ENCODE measurements at regions not wholly inside any gene's neighbourhood (a gene's known extent, or its start where the extent isn't known, plus 50 kb on each side); places are given as distances from the start of the nearest gene placed in this dataset.

GRCh38 chr11:115652094-115652493 is 147.9 kb upstream of the CADM1 start:
- TF ChIP-seq PATZ1 (CRISPR knock-in tag; IDR thresholded peaks at IDR 0.05; ENCODE audit: borderline replicate concordance): no peak
- no peak for TF ChIP-seq ZNF565 (CRISPR knock-in tag; conservative IDR thresholded peaks at IDR 0.05; ENCODE audit: low read depth)
- TF ChIP-seq ZNF70 (CRISPR knock-in tag; IDR thresholded peaks at IDR 0.05): no peak
- TF ChIP-seq CREB5 (CRISPR knock-in tag; IDR thresholded peaks at IDR 0.05; ENCODE audit: low read depth): no peak
- no peak for TF ChIP-seq BACH2 (CRISPR knock-in tag; IDR thresholded peaks at IDR 0.05; ENCODE audit: borderline replicate concordance)
- no peak for TF ChIP-seq TCF4 (CRISPR knock-in tag; IDR thresholded peaks at IDR 0.05; ENCODE audit: borderline replicate concordance)
- no peak for TF ChIP-seq ESRRG (CRISPR knock-in tag; IDR thresholded peaks at IDR 0.05)
- TF ChIP-seq ZC3H10 (CRISPR knock-in tag; IDR thresholded peaks at IDR 0.05): no peak
- TF ChIP-seq RARB (CRISPR knock-in tag; IDR thresholded peaks at IDR 0.05): no peak
- TF ChIP-seq POU6F1 (CRISPR knock-in tag; IDR thresholded peaks at IDR 0.05; ENCODE audit: borderline replicate concordance, low read depth): no peak
- no peak for TF ChIP-seq OSR1 (CRISPR knock-in tag; IDR thresholded peaks at IDR 0.05)
- TF ChIP-seq ARNTL (CRISPR knock-in tag; IDR thresholded peaks at IDR 0.05; ENCODE audit: borderline replicate concordance, low read depth): no peak
- no peak for TF ChIP-seq ZNF8 (CRISPR knock-in tag; IDR thresholded peaks at IDR 0.05)
- TF ChIP-seq TOX (CRISPR knock-in tag; IDR thresholded peaks at IDR 0.05; ENCODE audit: borderline replicate concordance): no peak
- TF ChIP-seq PPARA (CRISPR knock-in tag; IDR thresholded peaks at IDR 0.05; ENCODE audit: borderline replicate concordance): no peak
- no peak for TF ChIP-seq ZFP30 (CRISPR knock-in tag; IDR thresholded peaks at IDR 0.05)
- no peak for TF ChIP-seq TSHZ2 (CRISPR knock-in tag; IDR thresholded peaks at IDR 0.05)
- no peak for TF ChIP-seq GLIS3 (CRISPR knock-in tag; IDR thresholded peaks at IDR 0.05)
- ATAC-seq: no peak

- TF ChIP-seq CREB5 (CRISPR knock-in tag; IDR thresholded peaks at IDR 0.05; ENCODE audit: low read depth) (no peak), PATZ1 (CRISPR knock-in tag; IDR thresholded peaks at IDR 0.05; ENCODE audit: borderline replicate concordance) (no peak), ZNF565 (CRISPR knock-in tag; conservative IDR thresholded peaks at IDR 0.05; ENCODE audit: low read depth) (no peak), ZC3H10 (CRISPR knock-in tag; IDR thresholded peaks at IDR 0.05) (no peak), POU6F1 (CRISPR knock-in tag; IDR thresholded peaks at IDR 0.05; ENCODE audit: borderline replicate concordance, low read depth) (no peak), TOX (CRISPR knock-in tag; IDR thresholded peaks at IDR 0.05; ENCODE audit: borderline replicate concordance) (no peak), ESRRG (CRISPR knock-in tag; IDR thresholded peaks at IDR 0.05) (no peak), ZFP3 (CRISPR knock-in tag; IDR thresholded peaks at IDR 0.05) (no peak), OSR1 (CRISPR knock-in tag; IDR thresholded peaks at IDR 0.05) (no peak)
- no peak for ATAC-seq
Measured at GRCh38 chr11:115649461-115649860, 145.2 kb upstream of the CADM1 start.
